ENCODE measurements at regions not wholly inside any gene's neighbourhood (a gene's known extent, or its start where the extent isn't known, plus 50 kb on each side); places are given as distances from the start of the nearest gene placed in this dataset.

GRCh38 chr6:163826629-163827028 lies 412.1 kb downstream of the QKI start:
- TF ChIP-seq DPF2 (CRISPR knock-in tag; IDR thresholded peaks at IDR 0.05; ENCODE audit: borderline replicate concordance, low read depth), result no peak
- no peak for TF ChIP-seq RFX5 (IDR thresholded peaks at IDR 0.05; ENCODE audit: low read depth, low read length)
- no peak for TF ChIP-seq POLR2AphosphoS5 (IDR thresholded peaks at IDR 0.05; ENCODE audit: low read depth, low read length)
- no peak for TF ChIP-seq TAF1 (CRISPR knock-in tag; IDR thresholded peaks at IDR 0.05)
- TF ChIP-seq FOXK2 (IDR thresholded peaks at IDR 0.05), result no peak
- TF ChIP-seq ZKSCAN8 (CRISPR knock-in tag; IDR thresholded peaks at IDR 0.05; ENCODE audit: borderline replicate concordance), result no peak
- TF ChIP-seq, protein P1, sequence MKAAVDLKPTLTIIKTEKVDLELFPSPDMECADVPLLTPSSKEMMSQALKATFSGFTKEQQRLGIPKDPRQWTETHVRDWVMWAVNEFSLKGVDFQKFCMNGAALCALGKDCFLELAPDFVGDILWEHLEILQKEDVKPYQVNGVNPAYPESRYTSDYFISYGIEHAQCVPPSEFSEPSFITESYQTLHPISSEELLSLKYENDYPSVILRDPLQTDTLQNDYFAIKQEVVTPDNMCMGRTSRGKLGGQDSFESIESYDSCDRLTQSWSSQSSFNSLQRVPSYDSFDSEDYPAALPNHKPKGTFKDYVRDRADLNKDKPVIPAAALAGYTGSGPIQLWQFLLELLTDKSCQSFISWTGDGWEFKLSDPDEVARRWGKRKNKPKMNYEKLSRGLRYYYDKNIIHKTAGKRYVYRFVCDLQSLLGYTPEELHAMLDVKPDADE (CRISPR knock-in tag; IDR thresholded peaks at IDR 0.05), result no peak
- no peak for TF ChIP-seq CTCF (CRISPR knock-in tag; IDR thresholded peaks at IDR 0.05)
- TF ChIP-seq GTF2F1 (IDR thresholded peaks at IDR 0.05; ENCODE audit: low read length), result no peak
- no peak for TF ChIP-seq MXD4 (CRISPR knock-in tag; IDR thresholded peaks at IDR 0.05)

All from HepG2 (cell line).